Bronchial epithelial cell (primary cell): ENCODE measurements at regions not wholly inside any gene's neighbourhood (a gene's known extent, or its start where the extent isn't known, plus 50 kb on each side); places are given as distances from the start of the nearest gene placed in this dataset.

Source experiments
- DNase-seq: peaks from one replicate; pipeline ENCODE4 v3.0.0-alpha.2; 2010; ENCODE audit warnings: low read depth
- FAIRE-seq: peaks from 2 replicates; lab custom pipeline; 2011; peaks lifted over from hg19 to GRCh38; lab: Jason Lieb, UNC
- H3K27me3 ChIP-seq: 2 replicates; pipeline ENCODE4 v1.5.1; 2011; ENCODE audit warnings: low read length; ENCODE audit not compliant: control insufficient read depth, insufficient read depth
- H3K36me3 ChIP-seq: 2 replicates; pipeline ENCODE4 v1.5.1; 2011; ENCODE audit warnings: low read length; ENCODE audit not compliant: control insufficient read depth, insufficient read depth
- H3K4me3 ChIP-seq: 2 replicates; pipeline ENCODE4 v1.5.1; 2011; ENCODE audit warnings: mild to moderate bottlenecking, low read depth, low read length, control low read depth
- CTCF ChIP-seq: IDR thresholded peaks from 2 replicates; pipeline ENCODE4 v1.5.1; 2011; ENCODE audit warnings: mild to moderate bottlenecking, moderate library complexity, low read length, control low read depth, inconsistent platforms; ENCODE audit not compliant: insufficient read depth, severe bottlenecking

GRCh38 chr11:15618583-15619032 lies 503.9 kb downstream of the INSC start:
- TF ChIP-seq CTCF, result no peak
- H3K4me3 ChIP-seq, result no peak overlapping the region
- H3K27me3 ChIP-seq, result peaks cover 2% of the 10 kb centered on the region
- no peaks in the 10 kb centered on the region for H3K36me3 ChIP-seq
- FAIRE-seq, result no peak
- DNase-seq, result no peak

- TF ChIP-seq CTCF, result no peak
- no peaks in the 10 kb centered on the region for H3K36me3 ChIP-seq
- no peak for DNase-seq
- peaks cover 2% of the 10 kb centered on the region for H3K27me3 ChIP-seq
- FAIRE-seq, result no peak
- H3K4me3 ChIP-seq, result no peak overlapping the region
Observed at GRCh38 chr11:15621565-15621964, 506.8 kb downstream of the INSC start.

GRCh38 chr11:15622231-15622890 lies 507.6 kb downstream of the INSC start:
- H3K36me3 ChIP-seq, result no peaks in the 10 kb centered on the region
- TF ChIP-seq CTCF, result no peak
- H3K4me3 ChIP-seq, result no peak overlapping the region
- no peak for FAIRE-seq
- DNase-seq, result no peak
- H3K27me3 ChIP-seq, result peaks cover 2% of the 10 kb centered on the region

GRCh38 chr11:15624701-15625100 lies 510.0 kb downstream of the INSC start:
- Histone ChIP-seq H3K36me3 (no peaks in the 10 kb centered on the region), H3K4me3 (no peak overlapping the region), H3K27me3 (peaks cover 2% of the 10 kb centered on the region)
- FAIRE-seq (no peak), DNase-seq (no peak)
- TF ChIP-seq CTCF, result no peak

GRCh38 chr11:15625691-15626090 lies 511.0 kb downstream of the INSC start:
- no peak for FAIRE-seq
- H3K36me3 ChIP-seq, result no peaks in the 10 kb centered on the region
- TF ChIP-seq CTCF, result no peak
- H3K27me3 ChIP-seq, result peaks cover 2% of the 10 kb centered on the region
- no peak overlapping the region for H3K4me3 ChIP-seq
- DNase-seq, result peak; percentile 1

GRCh38 chr11:15627560-15627959 lies 512.8 kb downstream of the INSC start:
- DNase-seq (peak; percentile 41), FAIRE-seq (no peak)
- no peak overlapping the region for H3K4me3 ChIP-seq
- no peaks in the 10 kb centered on the region for H3K36me3 ChIP-seq
- H3K27me3 ChIP-seq, result no peaks in the 10 kb centered on the region
- TF ChIP-seq CTCF, result no peak
